ENCODE measurements at regions not wholly inside any gene's neighbourhood (a gene's known extent, or its start where the extent isn't known, plus 50 kb on each side); places are given as distances from the start of the nearest gene placed in this dataset.

DNA sequence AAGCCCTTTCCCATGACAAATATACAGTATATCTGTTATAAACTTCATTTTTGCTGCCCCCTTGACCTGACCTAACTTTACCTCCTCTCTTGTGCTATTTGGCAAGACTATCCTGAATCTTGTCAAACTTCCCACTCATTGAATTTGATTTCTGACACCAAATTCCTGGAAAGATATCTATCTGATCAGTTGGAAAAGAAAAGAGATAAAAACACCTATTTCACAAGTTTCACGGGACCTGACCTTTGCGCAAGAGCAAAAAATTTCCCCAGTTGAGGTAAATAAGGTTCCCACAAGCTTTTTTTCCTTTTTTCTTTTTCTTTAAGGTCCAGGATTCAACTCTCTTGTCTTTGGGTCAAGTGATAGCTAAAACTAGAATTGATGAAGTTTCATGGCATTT lies 189.2 kb upstream of the LPP start:
- TF ChIP-seq SP1 (IDR thresholded peaks at IDR 0.05; ENCODE audit: low read depth) (no peak), SIN3A (IDR thresholded peaks at IDR 0.05; ENCODE audit: low read depth) (no peak)
- TF ChIP-seq, protein P1, sequence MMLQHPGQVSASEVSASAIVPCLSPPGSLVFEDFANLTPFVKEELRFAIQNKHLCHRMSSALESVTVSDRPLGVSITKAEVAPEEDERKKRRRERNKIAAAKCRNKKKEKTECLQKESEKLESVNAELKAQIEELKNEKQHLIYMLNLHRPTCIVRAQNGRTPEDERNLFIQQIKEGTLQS (IDR thresholded peaks at IDR 0.05), result no peak

Data from HCT116 (cell line).